Neural progenitor cell (in vitro differentiated cells): ENCODE measurements at regions not wholly inside any gene's neighbourhood (a gene's known extent, or its start where the extent isn't known, plus 50 kb on each side); places are given as distances from the start of the nearest gene placed in this dataset.

Experiments
- CTCF ChIP-seq: fragments of 200-600 bp; sonication (generic); IDR thresholded peaks from 2 replicates; pipeline ENCODE4 v1.5.1; 2017; ENCODE audit warnings: antibody characterized with exemption, mild to moderate bottlenecking
- EZH2phosphoT487 ChIP-seq: fragments of 200-600 bp; sonication (generic); IDR thresholded peaks from 2 replicates; pipeline ENCODE4 v1.6.1; 2017; ENCODE audit warnings: antibody characterized with exemption

- TF ChIP-seq CTCF (no peak), EZH2phosphoT487 (no peak)
Observed at GRCh38 chr2:147026664-147027295, 818.0 kb upstream of the ACVR2A start.
